Small intestine (tissue), 7 donors: ENCODE measurements at regions not wholly inside any gene's neighbourhood (a gene's known extent, or its start where the extent isn't known, plus 50 kb on each side); places are given as distances from the start of the nearest gene placed in this dataset.

Experiments
- DNase-seq, 2 donors: peaks; one replicate each; pipeline versions ENCODE4 v3.0.0 to v3.0.0-alpha.2; 2013
- FAIRE-seq: peaks from 2 replicates; lab custom pipeline; 2012; peaks lifted over from hg19 to GRCh38; lab: Jason Lieb, UNC
- H3K27ac ChIP-seq, 3 donors: one replicate each; pipeline ENCODE4 v1.5.1; 2013; ENCODE audit warnings: low read length in 2 of 3, mild to moderate bottlenecking in 2 of 3, control low read depth in 1 of 3, inconsistent platforms in 1 of 3, low read depth in 1 of 3, moderate library complexity in 1 of 3
- H3K27me3 ChIP-seq, 3 donors: one replicate each; pipeline ENCODE4 v1.6.1; 2013; ENCODE audit warnings: low read length in 3 of 3, inconsistent platforms in 1 of 3; ENCODE audit not compliant: control insufficient read depth in 3 of 3, insufficient read depth in 3 of 3
- H3K36me3 ChIP-seq, 3 donors: one replicate each; pipeline ENCODE4 v1.6.1; 2013; ENCODE audit warnings: low read length in 3 of 3, inconsistent platforms in 1 of 3, low read depth in 1 of 3, mild to moderate bottlenecking in 1 of 3, moderate library complexity in 1 of 3; ENCODE audit not compliant: control insufficient read depth in 3 of 3, insufficient read depth in 2 of 3
- H3K4me1 ChIP-seq, 3 donors: one replicate each; pipeline ENCODE4 v1.6.1; 2013; ENCODE audit warnings: low read length in 2 of 3, inconsistent platforms in 1 of 3, low read depth in 1 of 3, mild to moderate bottlenecking in 1 of 3, moderate library complexity in 1 of 3; ENCODE audit not compliant: control insufficient read depth in 3 of 3, insufficient read depth in 2 of 3
- H3K4me3 ChIP-seq, 3 donors: one replicate each; pipeline ENCODE4 v1.5.1; 2013; ENCODE audit warnings: low read length in 3 of 3, control low read depth in 1 of 3, inconsistent platforms in 1 of 3, low read depth in 1 of 3, mild to moderate bottlenecking in 1 of 3, moderate library complexity in 1 of 3
- H3K9me3 ChIP-seq, 2 donors: one replicate each; pipeline ENCODE4 v1.6.1; 2013; ENCODE audit warnings: low read depth in 1 of 2, low read length in 1 of 2; ENCODE audit not compliant: control insufficient read depth in 2 of 2, insufficient read depth in 1 of 2
- WGBS, 3 donors: extraction: QIAGEN DNeasy Blood & Tissue Kit; methylation state at CpG; one replicate each; pipeline ENCODE4 v1.1.7; 2013; 5-methylcytosine and 5-hydroxymethylcytosine counted together
- donor health status: healthy with polysubstance abuse.
- donor health status: control.
- donor health status: control.
- donor health status: Bipolar disorder and iron deficiency.
- donor health status: healthy.

DNA sequence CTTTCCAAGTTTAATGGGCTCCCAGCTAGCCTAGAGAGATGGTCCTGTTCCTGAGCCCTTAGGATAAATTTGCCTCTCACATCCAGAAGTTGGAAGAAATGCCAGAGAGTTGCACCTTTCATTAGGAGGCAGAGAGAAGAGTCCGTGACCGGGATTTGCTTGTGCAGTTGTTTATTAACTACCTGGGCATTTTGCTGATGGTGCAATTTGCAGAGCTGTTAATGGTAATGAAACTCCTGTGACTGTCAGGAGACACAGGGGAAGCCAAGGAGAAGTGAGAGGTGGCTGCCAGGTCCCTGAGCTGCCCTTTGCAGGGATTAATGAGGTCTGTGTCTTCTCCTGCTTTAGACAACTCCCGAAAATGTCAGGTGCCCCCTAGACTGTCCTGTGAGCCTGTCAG is 69.1 kb upstream of the B3GAT1 start:
- DNase-seq = peak; percentile 50 to 71
- Histone ChIP-seq H3K27me3 (peaks cover 0 to 4% (median 0%) of the 10 kb centered on the region in 3 donors), H3K4me3 (no peak overlapping the region), H3K4me1 (peaks cover 0 to 6% (median 0%) of the 10 kb centered on the region in 3 donors), H3K9me3 (no peaks in the 10 kb centered on the region), H3K27ac (no peak overlapping the region), H3K36me3 (peaks cover 0 to 6% (median 2%) of the 10 kb centered on the region in 3 donors)
- no peak for FAIRE-seq
- WGBS, 3 donors = 51 to 75% (median 65%) methylated on average over 3 of the region's 3 CpGs

DNA sequence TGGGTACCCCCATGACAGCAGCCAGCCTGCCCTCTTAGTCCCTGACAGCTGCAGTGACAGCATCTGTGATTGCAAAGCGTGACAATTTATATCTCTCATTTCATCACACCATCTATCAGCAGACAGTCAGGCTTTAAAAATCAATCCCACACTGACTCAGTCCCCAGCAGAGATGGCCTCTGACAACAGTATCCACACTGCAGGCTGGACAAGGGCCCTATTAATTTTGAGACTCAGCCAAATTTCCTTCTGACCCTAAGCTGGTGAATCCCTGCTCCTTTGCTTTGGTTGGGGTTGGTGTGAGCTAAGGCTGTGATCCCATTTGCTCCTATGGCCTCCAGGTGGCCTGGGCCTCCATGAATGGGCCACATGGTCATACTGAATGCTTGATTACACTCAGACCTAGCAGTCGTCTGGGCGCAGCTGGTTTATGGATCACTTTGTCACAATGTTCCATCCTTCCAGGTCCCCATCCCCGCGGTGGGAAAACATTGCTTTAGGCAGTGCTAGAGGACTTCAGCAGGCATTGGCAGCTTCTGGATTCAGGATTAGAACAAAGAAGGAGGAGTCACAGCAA is 68.2 kb upstream of the B3GAT1 start:
- no peaks in the 10 kb centered on the region for H3K9me3 ChIP-seq
- peaks cover 0 to 6% (median under 1%) of the 10 kb centered on the region in 3 donors for H3K36me3 ChIP-seq
- WGBS, 3 donors = 83 to 85% (median 83%) methylated on average over 5 of the region's 5 CpGs

DNA sequence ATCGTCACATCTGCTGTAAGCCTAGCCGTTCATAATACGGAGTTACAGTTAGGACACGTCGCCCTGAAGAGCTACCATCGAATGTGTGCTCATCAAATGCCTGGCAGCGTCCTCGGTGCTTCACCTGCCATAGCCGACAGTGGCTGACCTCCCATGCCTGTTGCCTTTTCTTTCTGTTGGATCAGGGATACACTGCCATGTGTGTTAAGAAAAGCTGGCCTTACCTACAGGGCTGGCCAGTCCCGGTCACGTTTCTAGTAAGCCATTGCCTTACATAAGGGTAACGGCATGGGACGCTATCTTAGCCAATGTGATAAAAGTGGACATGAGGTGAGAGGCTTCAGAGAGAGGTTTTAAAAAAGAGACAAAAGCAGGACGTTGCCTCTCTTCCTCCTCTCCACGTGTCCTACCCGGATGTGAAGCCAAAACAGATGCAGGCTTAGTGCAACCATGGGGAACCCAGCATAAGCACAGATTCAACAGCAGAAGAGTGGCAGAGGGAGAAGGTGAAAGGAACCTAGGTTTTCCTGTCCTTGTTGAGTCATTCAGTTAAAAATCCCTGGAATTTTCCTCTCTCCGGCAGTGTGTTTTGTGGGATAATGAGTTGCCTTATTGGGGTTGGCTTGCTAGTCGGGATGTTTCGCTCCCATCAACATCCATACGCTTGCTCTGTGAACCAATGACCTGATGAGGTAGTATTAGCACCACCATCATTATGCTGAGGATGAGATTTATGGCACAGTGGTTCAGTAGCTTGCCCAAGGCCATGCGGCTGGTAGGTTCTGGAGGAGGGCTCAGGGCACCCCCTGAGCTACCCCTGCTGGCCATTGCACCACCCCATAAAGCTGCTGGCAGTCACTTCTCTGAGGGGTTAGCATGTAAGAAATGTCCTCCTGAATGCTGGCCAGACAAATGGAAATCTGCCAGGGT is 67.4 kb upstream of the B3GAT1 start:
- Histone ChIP-seq H3K9me3 (no peaks in the 10 kb centered on the region), H3K4me3 (no peak overlapping the region), H3K36me3 (peaks cover 0 to 6% (median 0%) of the 10 kb centered on the region in 3 donors), H3K27me3 (peaks cover 0 to 4% (median 0%) of the 10 kb centered on the region in 3 donors), H3K4me1 (peaks cover 0 to 6% (median 0%) of the 10 kb centered on the region in 3 donors), H3K27ac (no peak overlapping the region)
- WGBS, 3 donors = 81 to 91% (median 90%) methylated on average over 21 of the region's 21 CpGs
- FAIRE-seq = no peak
- DNase-seq = no peak

More for the DNA sequence above, 68.2 kb upstream of the B3GAT1 start:
- H3K4me1 ChIP-seq = peaks cover 0 to 6% (median 0%) of the 10 kb centered on the region in 3 donors
- peaks cover 0 to 4% (median 0%) of the 10 kb centered on the region in 3 donors for H3K27me3 ChIP-seq
- FAIRE-seq (no peak), DNase-seq (no peak)
- no peak overlapping the region for H3K27ac ChIP-seq
- no peak overlapping the region for H3K4me3 ChIP-seq

DNA sequence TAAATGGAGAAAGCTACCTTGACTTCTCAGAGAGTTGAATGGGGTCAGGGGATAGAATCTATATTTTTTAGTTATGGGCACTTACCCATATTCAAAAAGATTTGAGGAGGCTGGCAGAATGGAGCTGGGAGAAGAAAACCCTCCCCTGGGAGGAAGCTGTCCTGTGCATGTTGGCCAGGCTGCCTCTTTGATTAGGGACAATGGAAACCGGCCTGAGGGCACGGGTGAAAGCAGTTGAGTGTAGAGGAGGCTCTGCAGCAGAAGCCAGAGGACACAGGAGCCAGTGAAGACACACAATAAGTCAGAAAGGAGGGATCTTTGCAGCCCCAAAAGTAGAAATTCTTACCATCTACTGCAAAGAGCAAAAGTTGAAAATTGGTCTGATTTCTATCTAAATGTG is 66.6 kb upstream of the B3GAT1 start:
- peaks cover 0 to 6% (median 0%) of the 10 kb centered on the region in 3 donors for H3K4me1 ChIP-seq
- H3K27me3 ChIP-seq = peaks cover 0 to 4% (median 0%) of the 10 kb centered on the region in 3 donors
- DNase-seq = no peak
- peaks cover 0 to 6% (median 0%) of the 10 kb centered on the region in 3 donors for H3K36me3 ChIP-seq
- 38 to 77% (median 43%) methylated on average over 2 of the region's 2 CpGs for WGBS, 3 donors
- FAIRE-seq = no peak
- no peak overlapping the region for H3K4me3 ChIP-seq
- no peaks in the 10 kb centered on the region for H3K9me3 ChIP-seq
- H3K27ac ChIP-seq = no peak overlapping the region

DNA sequence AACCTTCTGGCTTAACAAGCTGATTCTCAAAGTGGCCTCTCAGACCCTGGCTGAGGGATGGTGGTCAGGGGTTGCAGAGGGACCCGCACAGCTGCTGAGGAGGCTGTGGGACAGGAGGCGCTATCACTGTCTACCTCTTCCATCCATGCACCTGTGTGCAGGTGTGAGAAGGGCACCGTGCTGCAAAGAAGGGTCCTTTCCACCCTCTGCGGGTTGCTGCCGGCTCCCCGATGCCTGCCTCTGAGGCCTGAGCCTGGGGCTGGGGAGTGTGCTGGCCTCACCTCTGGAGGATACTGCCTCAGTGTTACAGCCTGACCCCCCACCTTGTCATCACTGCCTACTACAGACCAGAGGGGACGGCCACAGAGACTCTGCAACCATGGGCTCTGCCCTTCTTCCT is 66.1 kb upstream of the B3GAT1 start:
- Histone ChIP-seq H3K36me3 (peaks cover 0 to 3% (median 0%) of the 10 kb centered on the region in 3 donors), H3K4me3 (no peak overlapping the region), H3K27ac (no peak overlapping the region), H3K4me1 (peaks cover 0 to 6% (median 0%) of the 10 kb centered on the region in 3 donors), H3K27me3 (peaks cover 0 to 4% (median 0%) of the 10 kb centered on the region in 3 donors), H3K9me3 (no peaks in the 10 kb centered on the region)
- no peak for FAIRE-seq
- WGBS, 3 donors = 75 to 93% (median 83%) methylated on average over 7 of the region's 7 CpGs
- DNase-seq = no peak

DNA sequence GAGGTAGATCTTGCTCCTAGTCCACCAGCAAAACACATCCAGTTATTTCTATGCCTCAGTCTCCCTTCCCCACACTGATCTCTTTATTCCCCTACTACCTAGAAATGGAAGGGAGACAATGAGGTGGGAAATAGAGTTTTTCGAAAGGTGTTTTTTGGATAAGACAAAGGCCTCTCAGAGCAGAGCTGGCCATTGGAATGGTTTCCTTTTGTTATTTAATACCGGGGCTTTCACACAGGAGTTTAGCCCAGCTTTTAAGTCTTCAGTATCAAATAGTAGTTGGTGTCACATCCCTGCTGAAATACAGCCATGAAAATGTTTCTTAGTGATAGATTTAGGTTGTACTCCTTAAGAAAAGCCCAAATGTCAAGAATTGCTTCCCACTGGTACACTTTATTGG is 65.4 kb upstream of the B3GAT1 start:
- FAIRE-seq (no peak), DNase-seq (no peak)
- Histone ChIP-seq H3K27ac (no peak overlapping the region), H3K36me3 (peaks cover 0 to 2% (median 0%) of the 10 kb centered on the region in 3 donors), H3K9me3 (no peaks in the 10 kb centered on the region), H3K27me3 (peaks cover 0 to 7% (median 0%) of the 10 kb centered on the region in 3 donors), H3K4me3 (no peak overlapping the region), H3K4me1 (peaks cover 0 to 6% (median 0%) of the 10 kb centered on the region in 3 donors)
- 53 to 86% (median 82%) methylated on average over 2 of the region's 2 CpGs for WGBS, 3 donors

DNA sequence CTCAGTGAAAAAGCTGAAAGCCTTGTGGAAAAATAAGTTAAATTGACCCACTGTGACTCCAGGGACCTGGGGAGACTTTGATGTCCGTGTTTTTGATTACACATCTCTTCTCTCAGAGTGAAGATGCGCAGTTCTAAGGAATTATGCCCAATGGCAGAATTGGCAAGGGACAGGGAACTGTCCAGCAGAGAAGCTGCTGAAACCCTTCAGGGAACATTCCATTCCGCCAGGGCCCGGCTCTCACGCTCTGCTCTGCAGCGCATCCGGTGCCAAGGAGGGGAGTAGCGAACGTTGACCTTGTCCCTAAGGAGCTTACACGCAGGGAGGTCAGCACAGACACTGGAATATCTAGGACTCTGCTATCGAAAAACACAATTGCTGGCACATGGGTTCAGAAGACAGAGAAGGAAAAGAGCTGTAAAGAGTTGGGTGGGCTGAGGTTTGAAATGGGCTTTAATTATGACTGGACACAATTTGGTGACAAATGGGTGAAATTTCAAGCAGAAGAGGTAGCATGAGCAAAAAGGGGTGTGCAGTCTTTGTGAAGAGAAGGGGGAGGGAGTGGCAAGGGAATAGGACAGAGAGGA is 64.5 kb upstream of the B3GAT1 start:
- FAIRE-seq (no peak), DNase-seq (peak in 1 of 2 donors; percentile 48)
- H3K4me3 ChIP-seq = no peak overlapping the region
- H3K27ac ChIP-seq = no peak overlapping the region
- no peaks in the 10 kb centered on the region for H3K36me3 ChIP-seq
- H3K27me3 ChIP-seq = peaks cover 0 to 7% (median 0%) of the 10 kb centered on the region in 3 donors
- 19 to 70% (median 65%) methylated on average over 11 of the region's 11 CpGs for WGBS, 3 donors
- no peaks in the 10 kb centered on the region for H3K9me3 ChIP-seq
- peaks cover 0 to 6% (median 0%) of the 10 kb centered on the region in 3 donors for H3K4me1 ChIP-seq

DNA sequence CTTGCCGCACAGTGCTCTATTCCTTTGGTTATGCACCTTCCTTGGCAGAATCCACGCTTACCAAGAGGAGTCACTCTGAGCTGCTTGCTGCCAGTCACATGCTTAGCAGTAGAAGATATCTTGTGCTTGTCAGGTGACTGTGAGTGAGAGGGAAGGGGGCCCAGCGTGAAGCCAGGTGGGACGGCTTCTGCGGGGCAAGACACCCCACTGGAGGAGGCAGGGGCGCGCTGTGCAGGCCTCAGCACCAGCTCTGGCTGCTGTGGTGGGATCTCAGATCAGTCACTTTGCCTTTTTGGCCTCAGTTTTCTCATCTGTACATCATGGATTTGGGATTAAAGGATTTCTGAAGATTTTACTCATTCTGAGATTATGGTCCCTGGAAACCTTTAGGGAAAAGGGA is 63.9 kb upstream of the B3GAT1 start:
- Histone ChIP-seq H3K4me3 (no peak overlapping the region), H3K4me1 (peaks cover 0 to 3% (median 0%) of the 10 kb centered on the region in 3 donors), H3K36me3 (no peaks in the 10 kb centered on the region), H3K9me3 (no peaks in the 10 kb centered on the region), H3K27me3 (peaks cover 0 to 11% (median 0%) of the 10 kb centered on the region in 3 donors), H3K27ac (no peak overlapping the region)
- no peak for FAIRE-seq
- no peak for DNase-seq
- WGBS, 3 donors = 74 to 89% (median 87%) methylated on average over 7 of the region's 7 CpGs
